CMK (cell line): ENCODE measurements at regions not wholly inside any gene's neighbourhood (a gene's known extent, or its start where the extent isn't known, plus 50 kb on each side); places are given as distances from the start of the nearest gene placed in this dataset.

Source experiments
- DNase-seq: peaks from one replicate; pipeline ENCODE4 v3.0.0-alpha.2; 2010; ENCODE audit warnings: low read depth

- no peak for DNase-seq
These were observed 183.3 kb upstream of the ADGRL2 start for GRCh38 chr1:81617308-81617967.

- no peak for DNase-seq
These were observed 186.9 kb upstream of the ADGRL2 start for GRCh38 chr1:81613803-81614202.

GRCh38 chr1:81607924-81608323 lies 192.8 kb upstream of the ADGRL2 start:
- no peak for DNase-seq

GRCh38 chr1:81607086-81607485 lies 193.6 kb upstream of the ADGRL2 start:
- no peak for DNase-seq

- DNase-seq: no peak
These were observed 194.1 kb upstream of the ADGRL2 start for GRCh38 chr1:81606656-81607055.

- no peak for DNase-seq
These were observed 195.7 kb upstream of the ADGRL2 start for GRCh38 chr1:81605023-81605422.

- DNase-seq: no peak
These were observed 199.7 kb upstream of the ADGRL2 start for GRCh38 chr1:81600878-81601622.

GRCh38 chr1:81600363-81600762 lies 200.4 kb upstream of the ADGRL2 start:
- DNase-seq: no peak

- no peak for DNase-seq
These were observed 202.1 kb upstream of the ADGRL2 start for GRCh38 chr1:81598623-81599022.

GRCh38 chr1:81597720-81598426 lies 202.9 kb upstream of the ADGRL2 start:
- no peak for DNase-seq

- no peak for DNase-seq
These were observed 204.4 kb upstream of the ADGRL2 start for GRCh38 chr1:81596341-81596740.

- DNase-seq: no peak
These were observed 206.5 kb upstream of the ADGRL2 start for GRCh38 chr1:81594206-81594605.

- DNase-seq: no peak
These were observed 208.5 kb upstream of the ADGRL2 start for GRCh38 chr1:81592233-81592632.

- DNase-seq: no peak
These were observed 210.6 kb upstream of the ADGRL2 start for GRCh38 chr1:81590171-81590570.

GRCh38 chr1:81588149-81588548 lies 212.6 kb upstream of the ADGRL2 start:
- no peak for DNase-seq

GRCh38 chr1:81587426-81587825 lies 213.3 kb upstream of the ADGRL2 start:
- DNase-seq: no peak

GRCh38 chr1:81585371-81585770 lies 215.4 kb upstream of the ADGRL2 start:
- DNase-seq: no peak

GRCh38 chr1:81584398-81584797 lies 216.3 kb upstream of the ADGRL2 start:
- no peak for DNase-seq

- no peak for DNase-seq
These were observed 216.9 kb upstream of the ADGRL2 start for GRCh38 chr1:81583878-81584277.

GRCh38 chr1:81582467-81582986 lies 218.2 kb upstream of the ADGRL2 start:
- DNase-seq: no peak

- no peak for DNase-seq
These were observed 221.9 kb upstream of the ADGRL2 start for GRCh38 chr1:81578867-81579266.

GRCh38 chr1:81577004-81577697 lies 223.6 kb upstream of the ADGRL2 start:
- no peak for DNase-seq
